ENCODE measurements at regions not wholly inside any gene's neighbourhood (a gene's known extent, or its start where the extent isn't known, plus 50 kb on each side); places are given as distances from the start of the nearest gene placed in this dataset.

GRCh38 chr3:13727890-13728289, 152.0 kb downstream of the WNT7A start:
- Mint-ChIP-seq H3K27ac (no peak overlapping the region), H3K4me3 (no peak overlapping the region)

DNA sequence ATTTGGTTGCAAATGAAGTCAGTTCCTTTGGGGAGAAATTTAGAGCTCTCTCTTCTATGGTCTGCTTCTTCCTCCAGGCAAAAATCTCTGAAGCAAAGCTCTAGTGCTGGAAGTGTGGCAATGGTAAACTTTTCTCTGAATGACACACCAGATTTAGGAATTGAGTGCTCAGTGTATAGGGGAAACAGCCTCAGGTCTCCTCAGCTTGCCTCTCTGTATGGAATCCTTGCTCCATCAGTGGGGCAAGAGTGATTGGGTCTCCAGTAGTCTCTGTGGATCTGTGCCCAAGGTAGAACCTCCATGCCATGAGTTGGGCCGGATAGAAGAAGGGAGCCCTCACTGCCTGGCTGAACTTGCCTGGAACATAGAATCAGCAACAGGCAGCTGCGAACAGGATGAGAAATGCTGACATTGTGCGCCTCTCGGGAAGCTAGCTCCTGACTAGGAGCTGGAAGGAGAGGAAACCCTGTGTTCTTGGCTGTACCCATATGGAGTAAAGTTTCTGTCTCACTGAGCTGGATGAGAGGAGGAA, 156.1 kb downstream of the WNT7A start:
- Mint-ChIP-seq H3K36me3 (no peaks in the 10 kb centered on the region), H3K27ac (peak overlapping the region; percentile 25), H3K27me3 (ENCODE audit: insufficient read depth, low read depth) (peaks cover 6% of the 10 kb centered on the region), H3K4me3 (no peak overlapping the region), H3K9me3 (peaks cover 30% of the 10 kb centered on the region), H3K4me1 (no peaks in the 10 kb centered on the region)
- H4K20me1 ChIP-seq (ENCODE audit: low read depth), result no peaks in the 10 kb centered on the region
- H2AFZ ChIP-seq (replicated peaks), result no peak overlapping the region
- H3K27me3 ChIP-seq, result no peaks in the 10 kb centered on the region
- H3K36me3 ChIP-seq, result no peaks in the 10 kb centered on the region
- DNase-seq (ENCODE audit: low spot score), result no peak
- no peak overlapping the region for H3K4me2 ChIP-seq
- H3K4me1 ChIP-seq, result peaks cover 8% of the 10 kb centered on the region
- no peak for TF ChIP-seq EZH2phosphoT487 (IDR thresholded peaks at IDR 0.05)
- no peak for TF ChIP-seq EZH2 (IDR thresholded peaks at IDR 0.05)
- TF ChIP-seq CTCF (IDR thresholded peaks at IDR 0.05), result no peak
- H3K79me2 ChIP-seq (ENCODE audit: low read depth), result no peaks in the 10 kb centered on the region
- H3K27ac ChIP-seq, result no peak overlapping the region
- H3K9me3 ChIP-seq (ENCODE audit: low read depth), result peaks cover 9% of the 10 kb centered on the region
- H3K4me3 ChIP-seq, result no peak overlapping the region
- H3F3A ChIP-seq (ENCODE audit: low read depth), result no peaks in the 10 kb centered on the region
- no peak overlapping the region for H3K9ac ChIP-seq

More at GRCh38 chr3:13727890-13728289, 152.0 kb downstream of the WNT7A start:
- no peak overlapping the region for H3K27ac ChIP-seq
- H3K79me2 ChIP-seq (ENCODE audit: low read depth), result no peaks in the 10 kb centered on the region
- no peaks in the 10 kb centered on the region for H3K4me1 Mint-ChIP-seq
- no peaks in the 10 kb centered on the region for H3K36me3 Mint-ChIP-seq
- H3K9me3 ChIP-seq (ENCODE audit: low read depth), result peaks cover 1% of the 10 kb centered on the region
- H2AFZ ChIP-seq (replicated peaks), result peak overlapping the region; percentile 59
- DNase-seq (ENCODE audit: low spot score), result no peak
- TF ChIP-seq CTCF (IDR thresholded peaks at IDR 0.05), result no peak
- no peak for TF ChIP-seq EZH2phosphoT487 (IDR thresholded peaks at IDR 0.05)
- no peak overlapping the region for H3K4me3 ChIP-seq
- no peak overlapping the region for H3K4me2 ChIP-seq
- H3K27me3 Mint-ChIP-seq (ENCODE audit: insufficient read depth, low read depth), result peaks cover 4% of the 10 kb centered on the region
- H4K20me1 ChIP-seq (ENCODE audit: low read depth), result no peaks in the 10 kb centered on the region
- H3K4me1 ChIP-seq, result peaks cover 12% of the 10 kb centered on the region
- no peaks in the 10 kb centered on the region for H3K27me3 ChIP-seq
- no peaks in the 10 kb centered on the region for H3K36me3 ChIP-seq
- no peak overlapping the region for H3K9ac ChIP-seq
- H3K9me3 Mint-ChIP-seq, result peaks cover 20% of the 10 kb centered on the region
- no peaks in the 10 kb centered on the region for H3F3A ChIP-seq (ENCODE audit: low read depth)

- H3K9me3 ChIP-seq (ENCODE audit: low read depth), result peaks cover 9% of the 10 kb centered on the region
- no peaks in the 10 kb centered on the region for H4K20me1 ChIP-seq (ENCODE audit: low read depth)
- H3K27ac ChIP-seq, result no peak overlapping the region
- no peaks in the 10 kb centered on the region for H3K79me2 ChIP-seq (ENCODE audit: low read depth)
- Mint-ChIP-seq H3K27me3 (ENCODE audit: insufficient read depth, low read depth) (peaks cover 6% of the 10 kb centered on the region), H3K4me1 (no peaks in the 10 kb centered on the region), H3K27ac (no peak overlapping the region), H3K4me3 (no peak overlapping the region), H3K36me3 (no peaks in the 10 kb centered on the region), H3K9me3 (peaks cover 27% of the 10 kb centered on the region)
- no peak for DNase-seq (ENCODE audit: low spot score)
- no peak overlapping the region for H3K4me3 ChIP-seq
- no peaks in the 10 kb centered on the region for H3K36me3 ChIP-seq
- H3F3A ChIP-seq (ENCODE audit: low read depth), result no peaks in the 10 kb centered on the region
- H2AFZ ChIP-seq (replicated peaks), result no peak overlapping the region
- no peaks in the 10 kb centered on the region for H3K4me1 ChIP-seq
- H3K27me3 ChIP-seq, result no peaks in the 10 kb centered on the region
- TF ChIP-seq EZH2 (IDR thresholded peaks at IDR 0.05) (no peak), EZH2phosphoT487 (IDR thresholded peaks at IDR 0.05) (no peak), CTCF (IDR thresholded peaks at IDR 0.05) (no peak)
- H3K4me2 ChIP-seq, result no peak overlapping the region
- H3K9ac ChIP-seq, result no peak overlapping the region
These were observed 157.7 kb downstream of the WNT7A start for GRCh38 chr3:13722178-13722577.

Data from neural progenitor cell (in vitro differentiated cells).